H1 (cell line): ENCODE measurements at regions not wholly inside any gene's neighbourhood (a gene's known extent, or its start where the extent isn't known, plus 50 kb on each side); places are given as distances from the start of the nearest gene placed in this dataset.

Experiments
- CTCF ChIA-PET: fragments of 300-600 bp; sonication (Branson Sonifier 250); formaldehyde crosslinking; loops from one replicate; lab custom pipeline; 2021; ENCODE audit not compliant: partially characterized antibody; lab: Charles Lee
- POLR2A ChIA-PET: fragments of 300-600 bp; sonication (Branson Sonifier 250); formaldehyde crosslinking; loops from one replicate; lab custom pipeline; 2021; ENCODE audit warnings: inconsistent platforms; ENCODE audit not compliant: partially characterized antibody; lab: Charles Lee
- DNase-seq, 2 experiments: peaks; one replicate each; pipeline versions ENCODE4 v3.0.0 to v3.0.0-alpha.2; 2010 to 2022; ENCODE audit warnings: low spot score in 2 of 2, low read depth in 1 of 2, mixed read lengths in 1 of 2
- FAIRE-seq: peaks from 2 replicates; lab custom pipeline; 2011; peaks lifted over from hg19 to GRCh38; lab: Jason Lieb, UNC
- H2AFZ ChIP-seq: 2 replicates; pipeline ENCODE4 v1.8.1; 2012; ENCODE audit warnings: low read length, inconsistent platforms
- H2AK5ac ChIP-seq: 2 replicates; pipeline ENCODE4 v1.6.1; 2013; ENCODE audit warnings: low read depth, low read length
- H2BK120ac ChIP-seq: replicated peaks from 2 replicates; pipeline ENCODE3; 2013; ENCODE audit warnings: low read depth, low read length, inconsistent platforms
- H2BK12ac ChIP-seq: 2 replicates; pipeline ENCODE4 v1.6.1; 2013; ENCODE audit warnings: low read depth, low read length
- H2BK15ac ChIP-seq: 2 replicates; pipeline ENCODE4 v1.6.1; 2013; ENCODE audit warnings: low read length
- H2BK20ac ChIP-seq: 2 replicates; pipeline ENCODE4 v1.6.1; 2013; ENCODE audit warnings: low read length
- H2BK5ac ChIP-seq: 2 replicates; pipeline ENCODE4 v1.6.1; 2013; ENCODE audit warnings: low read depth, low read length
- H3K14ac ChIP-seq: 2 replicates; pipeline ENCODE4 v1.6.1; 2013; ENCODE audit warnings: inconsistent platforms; ENCODE audit not compliant: insufficient read length
- H3K18ac ChIP-seq: 2 replicates; pipeline ENCODE4 v1.6.1; 2013; ENCODE audit warnings: low read length; ENCODE audit errors: extremely low read depth
- H3K23ac ChIP-seq: 2 replicates; pipeline ENCODE4 v1.6.1; 2013; ENCODE audit warnings: inconsistent platforms; ENCODE audit not compliant: insufficient read length
- H3K23me2 ChIP-seq: 2 replicates; pipeline ENCODE4 v1.6.1; 2013; ENCODE audit warnings: low read depth, low read length
- H3K27ac ChIP-seq: 2 replicates; pipeline ENCODE4 v1.6.1; 2011; ENCODE audit warnings: low read depth, low read length, inconsistent platforms
- H3K27me3 ChIP-seq, 4 experiments: replicated peaks in 1 of 4; 1 replicate in 1 of 4; 2 replicates in 3 of 4; pipeline versions ENCODE4 v1.6.1 to v1.8.1; 2011 to 2013; ENCODE audit warnings: low read length in 3 of 4, mild to moderate bottlenecking in 3 of 4, inconsistent platforms in 2 of 4, mixed read lengths in 2 of 4, moderate library complexity in 1 of 4; ENCODE audit not compliant: control insufficient read depth in 3 of 4, insufficient read depth in 3 of 4; ENCODE audit errors: extremely low read depth in 1 of 4
- H3K36me3 ChIP-seq, 4 experiments: 2 replicates each; pipeline versions ENCODE4 v1.6.1 to v1.8.1; 2011 to 2013; ENCODE audit warnings: mild to moderate bottlenecking in 4 of 4, low read length in 3 of 4, moderate library complexity in 2 of 4, control low read depth in 1 of 4, inconsistent platforms in 1 of 4; ENCODE audit not compliant: insufficient read depth in 4 of 4, control insufficient read depth in 2 of 4
- H3K4ac ChIP-seq: replicated peaks from 2 replicates; pipeline ENCODE3; 2013; ENCODE audit warnings: low read length, low read depth, mixed read lengths, inconsistent platforms; ENCODE audit not compliant: insufficient read length
- H3K4me1 ChIP-seq, 4 experiments: replicated peaks in 1 of 4; 1 replicate in 1 of 4; 2 replicates in 3 of 4; pipeline versions ENCODE4 v1.6.1 to v1.8.1; 2011 to 2013; ENCODE audit warnings: low read length in 3 of 4, inconsistent platforms in 2 of 4, mixed read lengths in 1 of 4; ENCODE audit not compliant: insufficient read depth in 4 of 4, control insufficient read depth in 3 of 4
- H3K4me2 ChIP-seq, 2 experiments: 2 replicates each; pipeline versions ENCODE4 v1.6.1 to v1.8.1; 2011 to 2013; ENCODE audit warnings: low read depth in 2 of 2, low read length in 2 of 2, control low read depth in 1 of 2, inconsistent platforms in 1 of 2, mild to moderate bottlenecking in 1 of 2; ENCODE audit not compliant: insufficient read depth in 1 of 2
- H3K4me3 ChIP-seq, 4 experiments: fragments of 200-600, 300-600 bp in 1 of 4; sonication (generic), shearing (Covaris generic), sonication (Bioruptor Twin) in 1 of 4; 2 replicates each; pipeline versions ENCODE4 v1.5.1 to v1.8.1; 2011 to 2016; ENCODE audit warnings: low read length in 4 of 4, low read depth in 3 of 4, control low read depth in 2 of 4, inconsistent platforms in 2 of 4, mild to moderate bottlenecking in 2 of 4, mixed read lengths in 1 of 4, moderate library complexity in 1 of 4; ENCODE audit not compliant: insufficient read depth in 2 of 4; ENCODE audit errors: extremely low read depth in 1 of 4
- H3K56ac ChIP-seq: replicated peaks from 2 replicates; pipeline ENCODE3; 2013; ENCODE audit warnings: low read depth, mild to moderate bottlenecking, mixed read lengths, low read length, inconsistent platforms; ENCODE audit not compliant: insufficient read length
- H3K79me1 ChIP-seq: 2 replicates; pipeline ENCODE4 v1.6.1; 2013; ENCODE audit warnings: low read depth, low read length, control low read depth
- H3K79me2 ChIP-seq, 2 experiments: 2 replicates each; pipeline versions ENCODE4 v1.6.1 to v1.8.1; 2012 to 2013; ENCODE audit warnings: low read length in 2 of 2, mild to moderate bottlenecking in 2 of 2, inconsistent platforms in 1 of 2; ENCODE audit not compliant: insufficient read depth in 2 of 2, control insufficient read depth in 1 of 2
- H3K9ac ChIP-seq, 4 experiments: replicated peaks in 1 of 4; 1 replicate in 1 of 4; 2 replicates in 3 of 4; pipeline versions ENCODE4 v1.6.1 to v1.8.1; 2011 to 2013; ENCODE audit warnings: low read depth in 3 of 4, low read length in 3 of 4, control low read depth in 2 of 4, mild to moderate bottlenecking in 2 of 4, moderate library complexity in 2 of 4, inconsistent platforms in 1 of 4; ENCODE audit errors: extremely low read depth in 1 of 4
- H3K9me3 ChIP-seq, 2 experiments: 2 replicates each; pipeline versions ENCODE4 v1.6.1 to v1.8.1; 2012 to 2013; ENCODE audit warnings: mild to moderate bottlenecking in 2 of 2, moderate library complexity in 2 of 2, control low read depth in 1 of 2, inconsistent platforms in 1 of 2, low read depth in 1 of 2, low read length in 1 of 2, mixed read lengths in 1 of 2; ENCODE audit not compliant: insufficient read depth in 2 of 2
- H4K20me1 ChIP-seq, 2 experiments: replicated peaks in 1 of 2; 2 replicates each; pipeline versions ENCODE3 to v1.8.1; 2011 to 2013; ENCODE audit warnings: inconsistent platforms in 2 of 2, low read length in 2 of 2, mild to moderate bottlenecking in 1 of 2; ENCODE audit not compliant: insufficient read depth in 2 of 2, control insufficient read depth in 1 of 2
- H4K5ac ChIP-seq: 2 replicates; pipeline ENCODE4 v1.6.1; 2013; ENCODE audit warnings: low read length, low read depth, mixed read lengths, inconsistent platforms; ENCODE audit not compliant: insufficient read length
- H4K8ac ChIP-seq: 2 replicates; pipeline ENCODE4 v1.8.0; 2013; ENCODE audit warnings: mild to moderate bottlenecking, moderate library complexity, low read length, inconsistent platforms; ENCODE audit not compliant: insufficient read depth; ENCODE audit errors: extremely low read depth
- H4K91ac ChIP-seq: replicated peaks from 2 replicates; pipeline ENCODE3; 2013; ENCODE audit warnings: low read length, mixed read lengths, inconsistent platforms; ENCODE audit not compliant: insufficient read length
- CHD1 ChIP-seq: IDR thresholded peaks from 2 replicates; pipeline ENCODE4 v1.6.1; 2012; ENCODE audit warnings: low read depth, low read length, improper control_type of control experiment
- CREB1 ChIP-seq: IDR thresholded peaks from 2 replicates; pipeline ENCODE4 v1.6.1; 2012; ENCODE audit warnings: inconsistent platforms
- GTF2F1 ChIP-seq: IDR thresholded peaks from 2 replicates; pipeline ENCODE4 v1.6.1; 2012; ENCODE audit warnings: low read depth, low read length, improper control_type of control experiment, borderline replicate concordance
- PHF8 ChIP-seq: fragments of 200-600 bp; sonication (generic); conservative IDR thresholded peaks from 2 replicates; pipeline ENCODE4 v1.7.1; 2012; ENCODE audit warnings: low read depth, mild to moderate bottlenecking, inconsistent platforms, low read length, moderate library complexity
- RAD21 ChIP-seq, 2 experiments: IDR thresholded peaks in 1 of 2; conservative IDR thresholded peaks in 1 of 2; 2 replicates each; pipeline ENCODE4 v1.6.1; 2011; ENCODE audit warnings: low read depth in 2 of 2, low read length in 2 of 2, improper control_type of control experiment in 1 of 2, inconsistent platforms in 1 of 2, mild to moderate bottlenecking in 1 of 2, moderate library complexity in 1 of 2
- RBBP5 ChIP-seq: IDR thresholded peaks from 2 replicates; pipeline ENCODE4 v1.7.1; 2012; ENCODE audit warnings: low read depth, mild to moderate bottlenecking, inconsistent platforms, low read length, moderate library complexity, borderline replicate concordance
- RNF2 ChIP-seq: fragments of 200-900, 300-1000 bp; sonication (generic); IDR thresholded peaks from 2 replicates; pipeline ENCODE4 v1.7.1; 2016; ENCODE audit warnings: borderline replicate concordance, low read depth, mild to moderate bottlenecking, antibody characterized with exemption, low read length; ENCODE audit not compliant: poor library complexity, severe bottlenecking; ENCODE audit errors: missing control alignments
- WGBS, 2 experiments: shearing (Covaris generic) in 1 of 2; methylation state at CpG; one replicate each; pipeline versions ENCODE4 v1.1.6 to v1.1.7; 2013 to 2015; ENCODE audit warnings: low lambda C conversion rate in 2 of 2, mixed read lengths in 2 of 2, inconsistent platforms in 1 of 2, low coverage in 1 of 2, missing lambda C conversion rate in 1 of 2; ENCODE audit not compliant: insufficient replicate concordance in 2 of 2, insufficient coverage in 1 of 2, insufficient read length in 1 of 2; ENCODE audit errors: extremely low coverage in 1 of 2, missing lambda C conversion rate in 1 of 2; 5-methylcytosine and 5-hydroxymethylcytosine counted together

- no peak overlapping the region for H4K8ac ChIP-seq
- no peak overlapping the region for H3K9ac ChIP-seq
- FAIRE-seq (peak; percentile 24), DNase-seq (no peak)
- H3K18ac ChIP-seq, result no peak overlapping the region
- ChIA-PET POLR2A (interaction anchor here (0.7 to 1.9 kb wide), 4 partner anchors 9 to 138 kb away, joined by 3 to 4 read pairs (median 4); no protein-coding TSS in a partner anchor), CTCF (interaction anchor here (0.9 to 2.5 kb wide), 33 partner anchors 8 to 498 kb away, joined by 3 to 11 read pairs (median 4); no protein-coding TSS in a partner anchor)
- H3K36me3 ChIP-seq, result no peaks in the 10 kb centered on the region
- no peaks in the 10 kb centered on the region for H3K23me2 ChIP-seq
- H3K14ac ChIP-seq, result no peak overlapping the region
- H3K27ac ChIP-seq, result no peak overlapping the region
- H3K27me3 ChIP-seq, result no peaks in the 10 kb centered on the region
- H3K4me3 ChIP-seq, result no peak overlapping the region
- H2BK15ac ChIP-seq, result no peak overlapping the region
- H2BK120ac ChIP-seq, result no peak overlapping the region
- H3K79me2 ChIP-seq, result no peaks in the 10 kb centered on the region
- H4K20me1 ChIP-seq, result no peaks in the 10 kb centered on the region
- H2AFZ ChIP-seq, result no peak overlapping the region
- H3K9me3 ChIP-seq, result no peaks in the 10 kb centered on the region
- no peak overlapping the region for H4K91ac ChIP-seq
- no peak overlapping the region for H3K56ac ChIP-seq
- no peak overlapping the region for H2BK12ac ChIP-seq
- no peak overlapping the region for H3K4me2 ChIP-seq
- H2BK20ac ChIP-seq, result no peak overlapping the region
- H2BK5ac ChIP-seq, result no peak overlapping the region
- TF ChIP-seq CREB1, result no peak
- TF ChIP-seq GTF2F1, result no peak
- no peak for TF ChIP-seq RNF2
- TF ChIP-seq CHD1, result no peak
- TF ChIP-seq RAD21 (IDR thresholded peaks at IDR 0.05 in 1 of 2, conservative IDR thresholded peaks at IDR 0.05 in 1 of 2; ENCODE audit: low read depth in 2 of 2, low read length in 2 of 2), result no peak
- no peak for TF ChIP-seq RBBP5
- no peak for TF ChIP-seq PHF8
- H2AK5ac ChIP-seq, result no peak overlapping the region
- H3K23ac ChIP-seq, result no peak overlapping the region
- H4K5ac ChIP-seq, result no peak overlapping the region
- peaks cover 0 to 5% (median 3%) of the 10 kb centered on the region in 4 experiments; a peak in 2 of 7 replicates for H3K4me1 ChIP-seq
- H3K79me1 ChIP-seq, result no peaks in the 10 kb centered on the region
- 82% methylated on average over 5 of the region's 5 CpGs; no CpG with 5 or more reads in 1 of the 2 experiments for WGBS, 2 experiments
- no peak overlapping the region for H3K4ac ChIP-seq
These were observed 766.3 kb downstream of the TBL1XR1 start for GRCh38 chr3:176431038-176431418.
